AG04450 (cell line): ENCODE measurements at regions not wholly inside any gene's neighbourhood (a gene's known extent, or its start where the extent isn't known, plus 50 kb on each side); places are given as distances from the start of the nearest gene placed in this dataset.
"Not testable (repeated sequence)": the region's sequence is repeated elsewhere in the genome, so short reads cannot be mapped to it uniquely, and the experiment has no call there.

Experiments
- CTCF ChIA-PET: fragments of 300-600, 350-600 bp; formaldehyde crosslinking; extraction: SDS; loops from one replicate; lab custom pipeline; 2022; ENCODE audit warnings: antibody characterized with exemption, inconsistent platforms; lab: Charles Lee
- POLR2A ChIA-PET: fragments of 350-600 bp; formaldehyde crosslinking; extraction: SDS; loops from one replicate; lab custom pipeline; 2021; ENCODE audit warnings: antibody characterized with exemption, inconsistent platforms; lab: Yijun Ruan, JAX
- DNase-seq: peaks from one replicate; pipeline ENCODE4 v3.0.0-alpha.2; 2011; ENCODE audit warnings: low read depth, low spot score
- H3K27ac ChIP-seq: one replicate; pipeline ENCODE4 v1.5.1; 2012; ENCODE audit warnings: low read depth, low read length, control low read depth
- H3K27me3 ChIP-seq: one replicate; pipeline ENCODE4 v1.6.0; 2012; ENCODE audit warnings: low read length; ENCODE audit not compliant: control insufficient read depth, insufficient read depth
- H3K4me3 ChIP-seq: 2 replicates; pipeline ENCODE4 v1.5.1; 2011; ENCODE audit warnings: mild to moderate bottlenecking, low read depth, low read length, control low read depth
- H3K9me3 ChIP-seq: 2 replicates; pipeline ENCODE4 v1.5.1; 2012; ENCODE audit warnings: low read length; ENCODE audit not compliant: control insufficient read depth, insufficient read depth
- CTCF ChIP-seq: IDR thresholded peaks from 2 replicates; pipeline ENCODE4 v1.5.1; 2011; ENCODE audit warnings: low read depth, low read length, control low read depth, inconsistent platforms

DNA sequence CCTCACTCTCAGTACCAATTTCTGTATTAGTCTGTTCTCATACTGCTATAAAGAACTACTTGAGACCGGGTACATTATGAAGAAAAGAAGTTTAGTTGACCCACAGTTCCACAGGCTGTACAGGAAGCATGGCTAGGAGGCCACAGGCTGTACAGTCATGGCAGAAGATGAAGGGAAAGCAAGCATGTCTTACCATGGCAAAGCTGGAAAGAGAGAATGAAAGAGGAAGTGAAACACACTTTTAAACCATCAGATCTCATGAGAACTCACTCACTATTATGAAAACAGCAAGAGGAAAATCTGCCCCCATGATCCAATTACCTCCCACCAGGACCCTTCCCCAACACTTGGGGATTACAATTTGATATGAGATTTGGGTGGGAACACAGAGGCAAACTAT is 698.8 kb downstream of the CDH9 start:
- Histone ChIP-seq H3K27ac (no peak overlapping the region), H3K9me3 (peaks cover 11% of the 10 kb centered on the region; the same call in 1 of the 2 replicates), H3K4me3 (no peak overlapping the region), H3K27me3 (no peaks in the 10 kb centered on the region)
- no peak for DNase-seq
- ChIA-PET CTCF (no interaction called here), POLR2A (no interaction called here)
- TF ChIP-seq CTCF: no peak

- DNase-seq: no peak
- CTCF ChIA-PET: no interaction called here
- Histone ChIP-seq H3K27me3 (no peaks in the 10 kb centered on the region), H3K27ac (no peak overlapping the region), H3K4me3 (no peak overlapping the region), H3K9me3 (peaks cover 21% of the 10 kb centered on the region)
- POLR2A ChIA-PET: no interaction called here
- TF ChIP-seq CTCF: no peak
Measured at GRCh38 chr5:26329562-26330189, 708.7 kb downstream of the CDH9 start.

DNA sequence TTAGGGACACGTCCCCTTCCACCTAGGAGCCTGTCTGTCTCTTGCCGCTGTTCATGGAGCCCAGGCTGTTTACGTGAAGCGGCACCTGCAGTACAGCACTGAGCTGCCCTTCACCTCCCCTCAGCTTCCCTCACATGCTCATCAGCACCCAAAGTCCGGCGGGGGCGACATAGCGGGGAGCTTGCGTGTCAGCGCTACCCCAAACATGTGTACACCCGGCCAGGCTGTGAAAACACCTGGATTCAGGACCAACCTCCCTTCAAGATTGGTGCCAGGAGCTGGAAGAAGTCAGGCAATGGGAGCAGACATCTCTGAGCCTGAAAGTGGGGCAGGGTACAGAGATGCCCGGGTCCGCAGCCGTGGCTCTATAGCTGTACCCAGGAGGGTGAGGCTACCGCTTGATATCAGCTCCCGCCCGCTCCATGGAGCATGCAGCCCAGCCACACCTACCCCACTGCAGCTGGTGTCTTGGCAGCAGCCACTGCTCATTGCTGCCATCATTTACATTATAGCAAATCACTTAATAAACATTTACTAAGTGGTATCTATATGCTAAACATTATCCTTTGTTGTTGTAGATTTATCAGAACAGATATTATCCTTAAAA is 712.1 kb downstream of the CDH9 start:
- POLR2A ChIA-PET: no interaction called here
- H3K27ac ChIP-seq: no peak overlapping the region
- DNase-seq: no peak
- TF ChIP-seq CTCF: no peak
- H3K27me3 ChIP-seq: no peaks in the 10 kb centered on the region
- no peak overlapping the region for H3K4me3 ChIP-seq
- CTCF ChIA-PET: no interaction called here
- H3K9me3 ChIP-seq: peaks cover 31% of the 10 kb centered on the region

DNA sequence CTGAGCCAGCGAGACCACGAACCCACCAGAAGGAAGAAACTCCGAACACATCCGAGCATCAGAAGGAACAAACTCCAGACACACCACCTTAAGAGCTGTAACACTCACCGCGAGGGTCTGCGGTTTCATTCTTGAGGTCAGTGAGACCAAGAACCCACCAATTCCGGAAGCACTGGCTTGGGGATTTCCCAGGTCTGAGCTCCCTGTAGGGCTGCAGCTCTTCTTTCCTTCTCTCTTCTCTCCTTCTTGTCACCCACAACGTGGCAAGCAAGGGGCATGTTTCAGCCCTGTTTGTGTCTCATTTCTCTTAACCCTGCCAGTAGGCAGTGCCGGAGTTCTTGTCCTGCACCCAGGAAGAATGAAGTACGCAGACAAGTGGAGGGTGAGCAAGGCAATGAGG is 713.0 kb downstream of the CDH9 start:
- H3K27me3 ChIP-seq, H3K27ac ChIP-seq, POLR2A ChIA-PET, DNase-seq, CTCF ChIA-PET, H3K4me3 ChIP-seq: not testable (repeated sequence)
- H3K9me3 ChIP-seq: peaks cover 31% of the 10 kb centered on the region

- DNase-seq, H3K27ac ChIP-seq, H3K4me3 ChIP-seq, H3K27me3 ChIP-seq, CTCF ChIA-PET, POLR2A ChIA-PET: not testable (repeated sequence)
- H3K9me3 ChIP-seq: peaks cover 31% of the 10 kb centered on the region
Measured at GRCh38 chr5:26324273-26324895, 714.0 kb downstream of the CDH9 start.

GRCh38 chr5:26323794-26324193 is 714.6 kb downstream of the CDH9 start:
- no peak for DNase-seq
- POLR2A ChIA-PET: no interaction called here
- no peaks in the 10 kb centered on the region for H3K27me3 ChIP-seq
- peaks cover 31% of the 10 kb centered on the region for H3K9me3 ChIP-seq
- CTCF ChIA-PET: no interaction called here
- no peak overlapping the region for H3K4me3 ChIP-seq
- TF ChIP-seq CTCF: no peak
- H3K27ac ChIP-seq: no peak overlapping the region
